Activated CD4-positive, alpha-beta T cell treated with anti-CD3 and anti-CD28 coated beads for 4 hours (primary cell): ENCODE measurements at regions not wholly inside any gene's neighbourhood (a gene's known extent, or its start where the extent isn't known, plus 50 kb on each side); places are given as distances from the start of the nearest gene placed in this dataset.
A peak's percentile ranks its signal among the peaks of the same experiment; 100 is the strongest.

ENCODE experiments used
- DNase-seq, 2 donors: peaks; one replicate each; pipeline ENCODE4 v3.0.0-alpha.2; 2020

- DNase-seq, result no peak
These were observed 528.3 kb upstream of the CFAP20DC start for GRCh38 chr3:59578129-59578528.

- no peak for DNase-seq
These were observed 526.8 kb upstream of the CFAP20DC start for GRCh38 chr3:59576606-59577005.

- DNase-seq, result peak; percentile 77 to 90
These were observed 525.5 kb upstream of the CFAP20DC start for GRCh38 chr3:59575113-59576001.

- DNase-seq, result no peak
These were observed 524.1 kb upstream of the CFAP20DC start for GRCh38 chr3:59573911-59574310.

GRCh38 chr3:59572106-59572505, 522.3 kb upstream of the CFAP20DC start:
- no peak for DNase-seq

GRCh38 chr3:59570806-59571205, 521.0 kb upstream of the CFAP20DC start:
- DNase-seq, result no peak

GRCh38 chr3:59567661-59568060, 517.8 kb upstream of the CFAP20DC start:
- DNase-seq, result no peak

GRCh38 chr3:59566481-59566975, 516.7 kb upstream of the CFAP20DC start:
- DNase-seq, result no peak

- DNase-seq, result no peak
These were observed 515.3 kb upstream of the CFAP20DC start for GRCh38 chr3:59565125-59565524.

- no peak for DNase-seq
These were observed 514.1 kb upstream of the CFAP20DC start for GRCh38 chr3:59563966-59564365.

GRCh38 chr3:59563072-59563605, 513.3 kb upstream of the CFAP20DC start:
- DNase-seq, result no peak

GRCh38 chr3:59559721-59560435, 510.1 kb upstream of the CFAP20DC start:
- DNase-seq, result peak; percentile 28 to 30

- no peak for DNase-seq
These were observed 509.3 kb upstream of the CFAP20DC start for GRCh38 chr3:59558906-59559720.

- DNase-seq, result no peak
These were observed 505.9 kb upstream of the CFAP20DC start for GRCh38 chr3:59555593-59556315.

- DNase-seq, result no peak
These were observed 503.3 kb upstream of the CFAP20DC start for GRCh38 chr3:59553076-59553475.

GRCh38 chr3:59551834-59552233, 502.0 kb upstream of the CFAP20DC start:
- no peak for DNase-seq

GRCh38 chr3:59549962-59550361, 500.1 kb upstream of the CFAP20DC start:
- no peak for DNase-seq

- no peak for DNase-seq
These were observed 498.0 kb upstream of the CFAP20DC start for GRCh38 chr3:59547874-59548273.

GRCh38 chr3:59546522-59546921, 496.7 kb upstream of the CFAP20DC start:
- DNase-seq, result no peak

- no peak for DNase-seq
These were observed 495.5 kb upstream of the CFAP20DC start for GRCh38 chr3:59545374-59545773.

GRCh38 chr3:59542276-59542675, 492.5 kb upstream of the CFAP20DC start:
- DNase-seq, result no peak

GRCh38 chr3:59540696-59541095, 490.9 kb upstream of the CFAP20DC start:
- DNase-seq, result no peak
